GM12865 (cell line): ENCODE measurements at regions not wholly inside any gene's neighbourhood (a gene's known extent, or its start where the extent isn't known, plus 50 kb on each side); places are given as distances from the start of the nearest gene placed in this dataset.

Source experiments
- DNase-seq: peaks from one replicate; pipeline ENCODE4 v3.0.0; 2010; ENCODE audit warnings: low read depth
- H3K4me3 ChIP-seq: 2 replicates; pipeline ENCODE4 v1.5.1; 2011; ENCODE audit warnings: mild to moderate bottlenecking, low read depth, low read length, control low read depth
- CTCF ChIP-seq: IDR thresholded peaks from 2 replicates; pipeline ENCODE4 v1.5.1; 2011; ENCODE audit warnings: low read length, control low read depth, low read depth, inconsistent platforms; ENCODE audit not compliant: insufficient read depth; ENCODE audit errors: missing control alignments

- DNase-seq: no peak
- no peak for TF ChIP-seq CTCF
- H3K4me3 ChIP-seq: no peak overlapping the region
Observed at GRCh38 chr10:52890281-52890680, 117.7 kb upstream of the MBL2 start.

GRCh38 chr10:52889611-52890010, 117.0 kb upstream of the MBL2 start:
- H3K4me3 ChIP-seq: no peak overlapping the region
- DNase-seq: no peak
- TF ChIP-seq CTCF: no peak

- peak; percentile 76 for DNase-seq
- peak; percentile 81 for TF ChIP-seq CTCF
- no peak overlapping the region for H3K4me3 ChIP-seq
Observed at GRCh38 chr10:52883996-52884871, 111.7 kb upstream of the MBL2 start.

- no peak for DNase-seq
- H3K4me3 ChIP-seq: no peak overlapping the region
- no peak for TF ChIP-seq CTCF
Observed at GRCh38 chr10:52879091-52879807, 106.7 kb upstream of the MBL2 start.

- DNase-seq: no peak
- TF ChIP-seq CTCF: no peak
- H3K4me3 ChIP-seq: no peak overlapping the region
Observed at GRCh38 chr10:52877451-52877850, 104.9 kb upstream of the MBL2 start.

- DNase-seq: no peak
- TF ChIP-seq CTCF: no peak
Observed at GRCh38 chr10:52875336-52875735, 102.8 kb upstream of the MBL2 start.

GRCh38 chr10:52874581-52874980, 102.0 kb upstream of the MBL2 start:
- DNase-seq: no peak
- H3K4me3 ChIP-seq: no peak overlapping the region
- no peak for TF ChIP-seq CTCF

More at GRCh38 chr10:52875336-52875735, 102.8 kb upstream of the MBL2 start:
- H3K4me3 ChIP-seq: no peak overlapping the region
